Retinal pigment epithelial cell (primary cell): ENCODE measurements at regions not wholly inside any gene's neighbourhood (a gene's known extent, or its start where the extent isn't known, plus 50 kb on each side); places are given as distances from the start of the nearest gene placed in this dataset.
"Not testable (repeated sequence)": the region's sequence is repeated elsewhere in the genome, so short reads cannot be mapped to it uniquely, and the experiment has no call there.

Experiments
- DNase-seq: peaks from one replicate; pipeline ENCODE4 v3.0.0-alpha.2; 2010; ENCODE audit warnings: low read depth
- H3K4me3 ChIP-seq: 2 replicates; pipeline ENCODE4 v1.5.1; 2011; ENCODE audit warnings: mild to moderate bottlenecking, low read length, control low read depth, moderate library complexity
- CTCF ChIP-seq: conservative IDR thresholded peaks from 2 replicates; pipeline ENCODE4 v1.5.1; 2011; ENCODE audit warnings: low read depth, low read length, control low read depth, inconsistent platforms

GRCh38 chr18:3348176-3348575, 86.2 kb downstream of the MYL12B start:
- TF ChIP-seq CTCF, result no peak
- no peak overlapping the region for H3K4me3 ChIP-seq
- DNase-seq, result no peak

- not testable (repeated sequence) for H3K4me3 ChIP-seq, DNase-seq
Observed at GRCh38 chr18:3349046-3349841, 87.3 kb downstream of the MYL12B start.

- no peak overlapping the region for H3K4me3 ChIP-seq
- no peak for TF ChIP-seq CTCF
- DNase-seq, result no peak
Observed at GRCh38 chr18:3350021-3350420, 88.1 kb downstream of the MYL12B start.

- no peak for TF ChIP-seq CTCF
- no peak overlapping the region for H3K4me3 ChIP-seq
- DNase-seq, result no peak
Observed at GRCh38 chr18:3350566-3351527, 88.9 kb downstream of the MYL12B start.

- H3K4me3 ChIP-seq, result no peak overlapping the region
- DNase-seq, result no peak
- no peak for TF ChIP-seq CTCF
Observed at GRCh38 chr18:3354506-3354905, 92.6 kb downstream of the MYL12B start.

- TF ChIP-seq CTCF, result no peak
- H3K4me3 ChIP-seq, result no peak overlapping the region
- no peak for DNase-seq
Observed at GRCh38 chr18:3356614-3357013, 93.4 kb upstream of the TGIF1 start.

GRCh38 chr18:3357516-3357915, 92.5 kb upstream of the TGIF1 start:
- no peak for TF ChIP-seq CTCF
- no peak overlapping the region for H3K4me3 ChIP-seq
- no peak for DNase-seq
